AG04450 (cell line): ENCODE measurements at regions not wholly inside any gene's neighbourhood (a gene's known extent, or its start where the extent isn't known, plus 50 kb on each side); places are given as distances from the start of the nearest gene placed in this dataset.
"Not testable (repeated sequence)": the region's sequence is repeated elsewhere in the genome, so short reads cannot be mapped to it uniquely, and the experiment has no call there.

ENCODE experiments used
- CTCF ChIA-PET: fragments of 300-600, 350-600 bp; formaldehyde crosslinking; extraction: SDS; loops from one replicate; lab custom pipeline; 2022; ENCODE audit warnings: antibody characterized with exemption, inconsistent platforms; lab: Charles Lee
- POLR2A ChIA-PET: fragments of 350-600 bp; formaldehyde crosslinking; extraction: SDS; loops from one replicate; lab custom pipeline; 2021; ENCODE audit warnings: antibody characterized with exemption, inconsistent platforms; lab: Yijun Ruan, JAX
- DNase-seq: peaks from one replicate; pipeline ENCODE4 v3.0.0-alpha.2; 2011; ENCODE audit warnings: low read depth, low spot score
- H3K27ac ChIP-seq: one replicate; pipeline ENCODE4 v1.5.1; 2012; ENCODE audit warnings: low read depth, low read length, control low read depth
- H3K27me3 ChIP-seq: one replicate; pipeline ENCODE4 v1.6.0; 2012; ENCODE audit warnings: low read length; ENCODE audit not compliant: control insufficient read depth, insufficient read depth
- H3K4me3 ChIP-seq: 2 replicates; pipeline ENCODE4 v1.5.1; 2011; ENCODE audit warnings: mild to moderate bottlenecking, low read depth, low read length, control low read depth
- H3K9me3 ChIP-seq: 2 replicates; pipeline ENCODE4 v1.5.1; 2012; ENCODE audit warnings: low read length; ENCODE audit not compliant: control insufficient read depth, insufficient read depth
- CTCF ChIP-seq: IDR thresholded peaks from 2 replicates; pipeline ENCODE4 v1.5.1; 2011; ENCODE audit warnings: low read depth, low read length, control low read depth, inconsistent platforms

GRCh38 chr7:6917258-6917657 lies 91.2 kb upstream of the CCZ1B start:
- ChIA-PET POLR2A (no interaction called here), CTCF (no interaction called here)
- Histone ChIP-seq H3K27me3 (no peaks in the 10 kb centered on the region), H3K4me3 (no peak overlapping the region), H3K27ac (no peak overlapping the region), H3K9me3 (no peaks in the 10 kb centered on the region)
- DNase-seq = no peak
- no peak for TF ChIP-seq CTCF

GRCh38 chr7:6919169-6919568 lies 93.1 kb upstream of the CCZ1B start:
- POLR2A ChIA-PET, DNase-seq: not testable (repeated sequence)

GRCh38 chr7:6924523-6924922 lies 98.4 kb upstream of the CCZ1B start:
- DNase-seq, H3K9me3 ChIP-seq, H3K27me3 ChIP-seq, H3K27ac ChIP-seq, CTCF ChIA-PET, H3K4me3 ChIP-seq, POLR2A ChIA-PET: not testable (repeated sequence)

More at GRCh38 chr7:6919169-6919568, 93.1 kb upstream of the CCZ1B start:
- H3K27me3 ChIP-seq, H3K9me3 ChIP-seq, CTCF ChIA-PET, H3K27ac ChIP-seq, H3K4me3 ChIP-seq: not testable (repeated sequence)

GRCh38 chr7:6926193-6927174 lies 100.4 kb upstream of the CCZ1B start:
- H3K4me3 ChIP-seq, CTCF ChIA-PET, DNase-seq, H3K27me3 ChIP-seq, H3K9me3 ChIP-seq, H3K27ac ChIP-seq, POLR2A ChIA-PET: not testable (repeated sequence)

GRCh38 chr7:6927643-6928042 lies 101.6 kb upstream of the CCZ1B start:
- H3K9me3 ChIP-seq, H3K27ac ChIP-seq, H3K4me3 ChIP-seq, POLR2A ChIA-PET, H3K27me3 ChIP-seq, CTCF ChIA-PET, DNase-seq: not testable (repeated sequence)

- DNase-seq, H3K9me3 ChIP-seq, H3K4me3 ChIP-seq, CTCF ChIA-PET, POLR2A ChIA-PET, H3K27me3 ChIP-seq, H3K27ac ChIP-seq: not testable (repeated sequence)
Observed at GRCh38 chr7:6929588-6929987, 103.5 kb upstream of the CCZ1B start.

GRCh38 chr7:6930081-6930635 lies 104.1 kb upstream of the CCZ1B start:
- H3K9me3 ChIP-seq = peaks cover 14% of the 10 kb centered on the region; the same call in 1 of the 2 replicates
- H3K27me3 ChIP-seq, H3K4me3 ChIP-seq, H3K27ac ChIP-seq, DNase-seq, POLR2A ChIA-PET, CTCF ChIA-PET: not testable (repeated sequence)

- DNase-seq, POLR2A ChIA-PET, H3K27ac ChIP-seq, CTCF ChIA-PET, H3K27me3 ChIP-seq, H3K4me3 ChIP-seq: not testable (repeated sequence)
- H3K9me3 ChIP-seq = peaks cover 14% of the 10 kb centered on the region; the same call in 1 of the 2 replicates
Observed at GRCh38 chr7:6930787-6931186, 104.7 kb upstream of the CCZ1B start.

GRCh38 chr7:6931456-6931855 lies 105.4 kb upstream of the CCZ1B start:
- CTCF ChIA-PET, POLR2A ChIA-PET, H3K27ac ChIP-seq, DNase-seq, H3K4me3 ChIP-seq, H3K27me3 ChIP-seq: not testable (repeated sequence)
- H3K9me3 ChIP-seq = peaks cover 12% of the 10 kb centered on the region; the same call in 1 of the 2 replicates

GRCh38 chr7:6933954-6934632 lies 108.0 kb upstream of the CCZ1B start:
- DNase-seq, CTCF ChIA-PET, H3K4me3 ChIP-seq, H3K27ac ChIP-seq, H3K27me3 ChIP-seq, POLR2A ChIA-PET: not testable (repeated sequence)
- peaks cover 10% of the 10 kb centered on the region; the same call in 1 of the 2 replicates for H3K9me3 ChIP-seq
